Fibroblast of mammary gland (primary cell): ENCODE measurements at regions not wholly inside any gene's neighbourhood (a gene's known extent, or its start where the extent isn't known, plus 50 kb on each side); places are given as distances from the start of the nearest gene placed in this dataset.
A peak's percentile ranks its signal among the peaks of the same experiment; 100 is the strongest.

Source experiments
- DNase-seq: peaks from one replicate; pipeline ENCODE4 v3.0.0-alpha.2; 2010; ENCODE audit warnings: low read depth
- H3K4me3 ChIP-seq: 2 replicates; pipeline ENCODE4 v1.5.1; 2011; ENCODE audit warnings: low read depth, mild to moderate bottlenecking, low read length, moderate library complexity; ENCODE audit not compliant: control insufficient read depth
- CTCF ChIP-seq: conservative IDR thresholded peaks from 2 replicates; pipeline ENCODE4 v1.5.1; 2011; ENCODE audit warnings: low read depth, low read length, inconsistent platforms; ENCODE audit not compliant: control insufficient read depth, insufficient read depth

DNA sequence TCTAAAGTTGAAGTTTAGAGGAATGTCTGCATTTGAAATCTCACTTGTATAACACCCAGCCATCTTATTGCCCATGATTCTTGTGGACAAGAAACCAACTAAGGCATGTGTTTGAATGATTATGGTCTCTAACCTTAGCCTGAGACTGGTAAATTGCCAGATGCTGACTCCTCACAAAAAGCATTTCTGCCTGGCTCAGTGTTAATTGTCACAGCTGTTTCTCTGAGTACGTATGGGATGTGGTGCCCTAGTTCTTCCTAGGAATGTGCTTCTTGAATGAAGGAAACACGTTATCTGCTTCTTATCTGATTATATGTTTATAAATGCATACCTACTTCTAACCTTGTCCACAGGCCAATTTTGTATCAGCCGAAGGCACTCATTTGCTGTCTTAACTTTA, 63.1 kb upstream of the NDP start:
- no peak overlapping the region for H3K4me3 ChIP-seq
- peak; percentile 70 for DNase-seq
- no peak for TF ChIP-seq CTCF

- no peak overlapping the region for H3K4me3 ChIP-seq
- peak; percentile 45 for DNase-seq
- TF ChIP-seq CTCF: no peak
These were observed 62.4 kb upstream of the NDP start for GRCh38 chrX:44035571-44035970.

GRCh38 chrX:44032479-44032878, 59.3 kb upstream of the NDP start:
- TF ChIP-seq CTCF: no peak
- no peak for DNase-seq
- H3K4me3 ChIP-seq: no peak overlapping the region

DNA sequence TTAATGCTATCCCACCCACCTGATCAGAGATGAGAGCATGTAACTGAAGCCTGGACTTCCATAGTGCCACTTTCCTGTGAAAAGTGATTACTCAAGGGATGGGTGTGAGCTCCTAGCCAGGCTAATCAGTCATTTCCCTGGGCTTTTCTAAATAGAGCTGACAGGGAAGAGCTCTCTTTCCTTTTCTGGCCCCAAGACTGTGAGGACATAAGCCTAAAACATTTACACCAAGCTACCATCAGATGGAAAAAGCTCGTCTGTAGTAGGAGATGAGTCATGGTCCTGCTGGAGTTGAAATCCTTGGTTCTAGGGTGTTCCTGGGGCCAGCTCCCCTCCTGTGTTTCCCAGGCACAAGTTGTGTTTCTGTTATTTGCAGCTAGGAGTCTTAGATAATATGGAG, 52.4 kb upstream of the NDP start:
- TF ChIP-seq CTCF: no peak
- no peak overlapping the region for H3K4me3 ChIP-seq
- peak; percentile 59 for DNase-seq
